H9 (cell line): ENCODE measurements at regions not wholly inside any gene's neighbourhood (a gene's known extent, or its start where the extent isn't known, plus 50 kb on each side); places are given as distances from the start of the nearest gene placed in this dataset.

Experiments
- DNase-seq: peaks from one replicate; pipeline ENCODE4 v3.0.0-alpha.2; 2017
- H2AFZ ChIP-seq: one replicate; pipeline ENCODE4 v1.6.1; 2013; ENCODE audit warnings: mild to moderate bottlenecking, low read length, control low read depth, moderate library complexity
- H2AK5ac ChIP-seq: 2 replicates; pipeline ENCODE4 v1.6.1; 2013; ENCODE audit warnings: low read length, control low read depth, mixed read lengths; ENCODE audit not compliant: insufficient read length
- H2BK120ac ChIP-seq: one replicate; pipeline ENCODE4 v1.6.1; 2013; ENCODE audit warnings: low read depth, mild to moderate bottlenecking, low read length, control low read depth, inconsistent platforms; ENCODE audit not compliant: poor library complexity, severe bottlenecking
- H2BK12ac ChIP-seq: 2 replicates; pipeline ENCODE4 v1.6.1; 2013; ENCODE audit warnings: low read length, control low read depth, mixed read lengths, low read depth; ENCODE audit not compliant: insufficient read length
- H2BK15ac ChIP-seq: 2 replicates; pipeline ENCODE4 v1.6.1; 2013; ENCODE audit warnings: low read depth, low read length, control low read depth
- H2BK20ac ChIP-seq: one replicate; pipeline ENCODE4 v1.6.1; 2013; ENCODE audit warnings: low read depth, mild to moderate bottlenecking, low read length, control low read depth, inconsistent platforms; ENCODE audit not compliant: poor library complexity, severe bottlenecking
- H2BK5ac ChIP-seq: 2 replicates; pipeline ENCODE4 v1.6.1; 2013; ENCODE audit warnings: low read length, control low read depth, mixed read lengths; ENCODE audit not compliant: insufficient read length
- H3K14ac ChIP-seq: 2 replicates; pipeline ENCODE4 v1.6.1; 2013; ENCODE audit warnings: low read length, control low read depth; ENCODE audit not compliant: insufficient read depth
- H3K18ac ChIP-seq: 2 replicates; pipeline ENCODE4 v1.6.1; 2013; ENCODE audit warnings: low read depth, mild to moderate bottlenecking, mixed read lengths, low read length, control low read depth; ENCODE audit not compliant: insufficient read length
- H3K23ac ChIP-seq: 2 replicates; pipeline ENCODE4 v1.6.1; 2013; ENCODE audit warnings: low read length, control low read depth, mixed read lengths, low read depth; ENCODE audit not compliant: insufficient read length
- H3K23me2 ChIP-seq: 2 replicates; pipeline ENCODE4 v1.6.1; 2013; ENCODE audit warnings: low read depth, mild to moderate bottlenecking, mixed read lengths, low read length, control low read depth; ENCODE audit not compliant: insufficient read length, poor library complexity, severe bottlenecking
- H3K27ac ChIP-seq: 2 replicates; pipeline ENCODE4 v1.5.1; 2013; ENCODE audit warnings: low read length, control low read depth, mixed read lengths, low read depth; ENCODE audit not compliant: insufficient read length
- H3K27me3 ChIP-seq: 2 replicates; pipeline ENCODE4 v1.6.1; 2013; ENCODE audit warnings: low read length, control low read depth, inconsistent platforms; ENCODE audit not compliant: insufficient read depth
- H3K4ac ChIP-seq: 2 replicates; pipeline ENCODE4 v1.6.1; 2013; ENCODE audit warnings: low read depth, mild to moderate bottlenecking, control low read depth, inconsistent platforms, low read length, moderate library complexity
- H3K4me1 ChIP-seq: 2 replicates; pipeline ENCODE4 v1.6.1; 2013; ENCODE audit warnings: low read length, control low read depth, inconsistent platforms; ENCODE audit not compliant: insufficient read depth
- H3K4me2 ChIP-seq: 2 replicates; pipeline ENCODE4 v1.6.1; 2013; ENCODE audit warnings: low read length, control low read depth, mixed read lengths; ENCODE audit not compliant: insufficient read length, insufficient read depth
- H3K56ac ChIP-seq: 2 replicates; pipeline ENCODE4 v1.6.1; 2013; ENCODE audit warnings: low read depth, mild to moderate bottlenecking, mixed read lengths, low read length, control low read depth; ENCODE audit not compliant: insufficient read length
- H3K79me1 ChIP-seq: 2 replicates; pipeline ENCODE4 v1.6.1; 2013; ENCODE audit warnings: low read depth, mild to moderate bottlenecking, moderate library complexity, low read length, control low read depth, inconsistent platforms; ENCODE audit not compliant: insufficient read depth, poor library complexity, severe bottlenecking
- H3K79me2 ChIP-seq: 2 replicates; pipeline ENCODE4 v1.6.1; 2013; ENCODE audit warnings: low read length, control low read depth, inconsistent platforms; ENCODE audit not compliant: insufficient read depth
- H3K9ac ChIP-seq: 2 replicates; pipeline ENCODE4 v1.6.1; 2013; ENCODE audit warnings: low read length, control low read depth, mixed read lengths; ENCODE audit not compliant: insufficient read length; ENCODE audit errors: extremely low read depth
- H3K9me3 ChIP-seq: one replicate; pipeline ENCODE4 v1.6.1; 2013; ENCODE audit warnings: low read depth, low read length, inconsistent platforms; ENCODE audit not compliant: control insufficient read depth
- H3T11ph ChIP-seq: one replicate; pipeline ENCODE4 v1.6.1; 2013; ENCODE audit warnings: mild to moderate bottlenecking, low read length, control low read depth, inconsistent platforms
- H4K20me1 ChIP-seq: one replicate; pipeline ENCODE4 v1.6.1; 2013; ENCODE audit not compliant: control insufficient read depth, insufficient read length, insufficient read depth
- H4K5ac ChIP-seq: 2 replicates; pipeline ENCODE4 v1.6.1; 2013; ENCODE audit warnings: low read depth, mild to moderate bottlenecking, mixed read lengths, low read length, control low read depth; ENCODE audit not compliant: insufficient read length
- H4K8ac ChIP-seq: replicated peaks from 2 replicates; pipeline ENCODE4 v1.6.1; 2013; ENCODE audit warnings: low read length, control low read depth, mixed read lengths, low read depth; ENCODE audit not compliant: insufficient read length
- H4K91ac ChIP-seq: 2 replicates; pipeline ENCODE4 v1.6.1; 2013; ENCODE audit warnings: low read depth, mild to moderate bottlenecking, moderate library complexity, mixed read lengths, low read length, control low read depth; ENCODE audit not compliant: insufficient read length
- H3K27ac Mint-ChIP-seq, 3 experiments: 2 replicates in 2 of 3; 3 replicates in 1 of 3; pipeline ENCODE4 v1.8.0; 2020 to 2021; ENCODE audit warnings: mixed read lengths in 3 of 3, mild to moderate bottlenecking in 1 of 3, moderate library complexity in 1 of 3
- H3K27me3 Mint-ChIP-seq: 2 replicates; pipeline ENCODE4 v1.8.0; 2021; ENCODE audit warnings: low read depth, mild to moderate bottlenecking, moderate library complexity, mixed read lengths
- H3K36me3 Mint-ChIP-seq, 3 experiments: 2 replicates in 2 of 3; 3 replicates in 1 of 3; pipeline ENCODE4 v1.8.0; 2020 to 2021; ENCODE audit warnings: low read depth in 3 of 3, mixed read lengths in 3 of 3; ENCODE audit not compliant: insufficient read depth in 1 of 3
- H3K4me1 Mint-ChIP-seq, 2 experiments: 2 replicates each; pipeline ENCODE4 v1.8.0; 2020; ENCODE audit warnings: mixed read lengths in 2 of 2
- H3K4me3 Mint-ChIP-seq, 2 experiments: 2 replicates in 1 of 2; 3 replicates in 1 of 2; pipeline ENCODE4 v1.8.0; 2020 to 2021; ENCODE audit warnings: mild to moderate bottlenecking in 2 of 2, mixed read lengths in 2 of 2, moderate library complexity in 1 of 2
- H3K9me3 Mint-ChIP-seq, 2 experiments: 2 replicates in 1 of 2; 3 replicates in 1 of 2; pipeline ENCODE4 v1.8.0; 2020; ENCODE audit warnings: mild to moderate bottlenecking in 2 of 2, mixed read lengths in 2 of 2, moderate library complexity in 1 of 2
- CTCF ChIP-seq: fragments of 200-600 bp; sonication (generic); conservative IDR thresholded peaks from 3 replicates; pipeline ENCODE4 v1.8.0; 2021; ENCODE audit warnings: antibody characterized with exemption, mild to moderate bottlenecking
- WGBS: extraction: QIAGEN DNeasy Blood & Tissue Kit; methylation state at CpG from one replicate; pipeline ENCODE4 v1.1.7; 2013; ENCODE audit warnings: missing lambda C conversion rate, low lambda C conversion rate, mixed read lengths; ENCODE audit not compliant: insufficient read length; ENCODE audit errors: extremely low coverage; 5-methylcytosine and 5-hydroxymethylcytosine counted together

- Histone ChIP-seq H2BK5ac (no peak overlapping the region), H2BK15ac (no peak overlapping the region), H4K20me1 (no peaks in the 10 kb centered on the region), H3K4ac (no peak overlapping the region), H3K9me3 (no peaks in the 10 kb centered on the region), H3K23ac (no peak overlapping the region), H3K79me2 (no peaks in the 10 kb centered on the region), H3K9ac (no peak overlapping the region), H3K79me1 (no peaks in the 10 kb centered on the region), H3T11ph (no peak overlapping the region), H2BK120ac (no peak overlapping the region), H4K91ac (no peak overlapping the region), H3K56ac (no peak overlapping the region), H3K27ac (no peak overlapping the region), H2AK5ac (no peak overlapping the region), H3K4me2 (no peak overlapping the region), H3K14ac (no peak overlapping the region), H4K8ac (no peak overlapping the region), H2BK12ac (no peak overlapping the region), H3K4me1 (no peaks in the 10 kb centered on the region), H2AFZ (no peak overlapping the region), H3K23me2 (no peaks in the 10 kb centered on the region), H3K18ac (no peak overlapping the region), H3K27me3 (no peaks in the 10 kb centered on the region), H4K5ac (no peak overlapping the region), H2BK20ac (no peak overlapping the region)
- WGBS: no CpG with 5 or more reads among the region's 2 CpGs
- Mint-ChIP-seq H3K27ac (no peak overlapping the region), H3K4me1 (no peaks in the 10 kb centered on the region), H3K36me3 (peaks cover 2 to 16% (median 4%) of the 10 kb centered on the region in 3 experiments; a peak in 5 of 7 replicates), H3K27me3 (peaks cover 5% of the 10 kb centered on the region), H3K9me3 (peaks cover 17 to 19% of the 10 kb centered on the region in 2 experiments), H3K4me3 (no peak overlapping the region)
- no peak for DNase-seq
- TF ChIP-seq CTCF: no peak
Measured at GRCh38 chr4:82017680-82018079, 356.1 kb downstream of the HNRNPD start.
